Pancreas (tissue), 10 donors: ENCODE measurements at regions not wholly inside any gene's neighbourhood (a gene's known extent, or its start where the extent isn't known, plus 50 kb on each side); places are given as distances from the start of the nearest gene placed in this dataset.
A peak's percentile ranks its signal among the peaks of the same experiment; 100 is the strongest.

Source experiments
- ATAC-seq, 4 donors: fragments of 200-7000 bp; cut with Tn5 transposase; one replicate each; pipeline versions ENCODE4 v1.8.0 to v1.9.1; 2020; ENCODE audit warnings: mild to moderate bottlenecking in 4 of 4, moderate library complexity in 4 of 4
- DNase-seq, 6 donors: peaks; one replicate each; pipeline ENCODE4 v3.0.0-alpha.2; 2020
- FAIRE-seq: peaks from 2 replicates; lab custom pipeline; 2012; peaks lifted over from hg19 to GRCh38; lab: Jason Lieb, UNC
- H3K27ac ChIP-seq, 4 donors: fragments of 200-600 bp; sonication (generic); 1 replicate in 3 of 4; 2 replicates in 1 of 4; pipeline versions ENCODE4 v1.5.0 to v1.8.0; 2020
- H3K27me3 ChIP-seq, 4 donors: fragments of 200-600 bp; one replicate each; pipeline ENCODE4 v1.8.0; 2021
- H3K36me3 ChIP-seq, 3 donors: fragments of 200-600 bp; sonication (generic) in 1 of 3; one replicate each; pipeline versions ENCODE4 v1.5.0 to v1.8.0; 2020 to 2021
- H3K4me1 ChIP-seq, 3 donors: fragments of 200-600 bp; one replicate each; pipeline ENCODE4 v1.8.0; 2021
- H3K4me3 ChIP-seq, 4 donors: fragments of 200-600 bp; sonication (generic) in 2 of 4; one replicate each; pipeline versions ENCODE4 v1.5.0 to v1.8.0; 2020 to 2021
- H3K9me3 ChIP-seq, 4 donors: fragments of 200-600 bp; one replicate each; pipeline ENCODE4 v1.8.0; 2021
- CTCF ChIP-seq, 4 donors: fragments of 200-600 bp; sonication (generic) in 3 of 4; IDR thresholded peaks; one replicate each; pipeline versions ENCODE4 v1.5.0 to v1.8.0; 2021; ENCODE audit warnings: antibody characterized with exemption in 4 of 4
- WGBS, 2 donors: extraction: QIAGEN DNeasy Blood & Tissue Kit; methylation state at CpG; one replicate each; pipeline ENCODE4 v1.1.7; 2013; 5-methylcytosine and 5-hydroxymethylcytosine counted together
- intact Hi-C, 3 donors: fragments of 100-400 bp; cut with DNase I; formaldehyde crosslinking; loops; one replicate each; pipeline versions ENCODE4 v1.11.1 to v1.14.2; 2022
- donor health status: healthy with polysubstance abuse.
- donor health status: DM: no; HTN: no; CAD: no; lungs with moderate emphysema.
- donor health status: DM: no; HTN: no; CAD: no.
- donor health status: control.
- donor health status: control.
- donor health status: Bipolar disorder and iron deficiency.
- donor health status: DM: yes; HTN: yes; CAD: no.
- donor health status: DM: no; HTN: no; CAD: no.
- donor health status: DM: no; HTN: no; CAD: no.
- donor health status: DM: yes; HTN: yes; CAD: no.

DNA sequence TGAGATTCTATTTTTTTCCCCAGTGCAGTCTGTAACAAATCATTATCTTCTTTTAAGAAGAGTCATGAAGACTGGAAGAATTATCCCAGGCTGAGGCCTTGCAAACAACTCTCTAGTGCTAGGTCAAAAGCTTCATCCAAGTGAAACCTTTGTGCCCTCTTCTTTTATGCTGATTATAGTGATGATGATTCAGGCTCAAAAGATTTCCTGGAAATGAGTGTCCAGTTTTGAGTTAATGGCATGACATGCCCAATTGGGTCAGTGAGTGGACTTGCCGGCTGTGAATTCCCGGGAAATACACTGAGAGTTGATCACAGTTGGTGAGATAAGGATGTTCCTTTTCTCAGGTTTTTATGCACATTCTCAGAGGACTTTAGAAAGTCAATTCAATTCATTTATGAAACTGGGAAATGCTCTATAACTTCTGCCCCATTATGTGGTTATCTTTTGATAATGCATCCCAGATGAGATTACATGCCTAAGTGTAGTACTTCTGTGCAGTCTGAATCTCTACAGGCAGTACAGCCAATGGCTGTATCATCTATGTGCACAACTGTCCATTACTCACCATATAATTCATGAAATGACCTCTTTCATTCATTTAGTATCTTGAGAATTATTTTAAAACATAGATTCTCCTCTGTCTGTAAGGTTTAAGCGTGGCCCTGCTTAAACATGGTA lies 66.2 kb downstream of the S1PR1 start:
- no peak overlapping the region for H3K4me3 ChIP-seq
- no peaks in the 10 kb centered on the region for H3K36me3 ChIP-seq
- intact Hi-C loops = no loop called here
- no peak for FAIRE-seq
- H3K4me1 ChIP-seq = no peaks in the 10 kb centered on the region
- no peak for ATAC-seq
- H3K27ac ChIP-seq = no peak overlapping the region
- 63 to 74% methylated on average over 3 of the region's 3 CpGs for WGBS, 2 donors
- H3K27me3 ChIP-seq = no peaks in the 10 kb centered on the region
- DNase-seq = no peak
- no peaks in the 10 kb centered on the region for H3K9me3 ChIP-seq
- no peak for TF ChIP-seq CTCF (IDR thresholded peaks at IDR 0.05)

- 45 to 53% methylated on average over 7 of the region's 7 CpGs for WGBS, 2 donors
- no peak for FAIRE-seq
- intact Hi-C loops = no loop called here
Measured at GRCh38 chr1:101307985-101308689, 71.3 kb downstream of the S1PR1 start.

GRCh38 chr1:101308935-101309333 lies 72.1 kb downstream of the S1PR1 start:
- 17 to 23% methylated on average over 8 of the region's 8 CpGs for WGBS, 2 donors
- DNase-seq (no peak), FAIRE-seq (no peak), ATAC-seq (peak in 1 of 4 donors; percentile 7)
- H3K27me3 ChIP-seq = no peaks in the 10 kb centered on the region
- H3K4me1 ChIP-seq = peaks cover 0 to 4% (median 0%) of the 10 kb centered on the region in 3 donors
- no peak overlapping the region for H3K4me3 ChIP-seq
- H3K27ac ChIP-seq = no peak overlapping the region
- H3K36me3 ChIP-seq = no peaks in the 10 kb centered on the region
- no peak for TF ChIP-seq CTCF (IDR thresholded peaks at IDR 0.05)
- intact Hi-C loops = no loop called here
- no peaks in the 10 kb centered on the region for H3K9me3 ChIP-seq

More at GRCh38 chr1:101307985-101308689, 71.3 kb downstream of the S1PR1 start:
- Histone ChIP-seq H3K4me1 (peaks cover 0 to 4% (median 0%) of the 10 kb centered on the region in 3 donors), H3K36me3 (no peaks in the 10 kb centered on the region), H3K4me3 (no peak overlapping the region), H3K27ac (no peak overlapping the region), H3K9me3 (no peaks in the 10 kb centered on the region), H3K27me3 (no peaks in the 10 kb centered on the region)
- TF ChIP-seq CTCF (IDR thresholded peaks at IDR 0.05) = no peak
- no peak for ATAC-seq
- DNase-seq = no peak

- intact Hi-C loops = no loop called here
- H3K9me3 ChIP-seq = no peaks in the 10 kb centered on the region
- WGBS, 2 donors = 8% methylated on average over 37 of the region's 37 CpGs
- TF ChIP-seq CTCF (IDR thresholded peaks at IDR 0.05) = peak; percentile 43 to 72 (median 64)
- FAIRE-seq (peak; percentile 23), ATAC-seq (peak; percentile 86 to 97 (median 93)), DNase-seq (peak; percentile 42 to 78 (median 58))
- peaks cover 0 to 4% (median 0%) of the 10 kb centered on the region in 3 donors for H3K4me1 ChIP-seq
- no peaks in the 10 kb centered on the region for H3K36me3 ChIP-seq
- H3K27ac ChIP-seq = no peak overlapping the region
- H3K4me3 ChIP-seq = peak overlapping the region in 2 of 4 donors; percentile 8 to 46
- H3K27me3 ChIP-seq = no peaks in the 10 kb centered on the region
Measured at GRCh38 chr1:101309334-101310311, 72.8 kb downstream of the S1PR1 start.
